Dedifferentiated amniotic fluid mesenchymal stem cell (primary cell): ENCODE measurements at regions not wholly inside any gene's neighbourhood (a gene's known extent, or its start where the extent isn't known, plus 50 kb on each side); places are given as distances from the start of the nearest gene placed in this dataset.
"Not testable (repeated sequence)": the region's sequence is repeated elsewhere in the genome, so short reads cannot be mapped to it uniquely, and the experiment has no call there.

Experiments
- DNase-seq: peaks from one replicate; pipeline ENCODE4 v3.0.0-alpha.2; 2016; ENCODE audit errors: extremely low spot score

- DNase-seq: no peak
Observed at GRCh38 chr14:35174342-35174741, 52.0 kb downstream of the PRORP start.

DNA sequence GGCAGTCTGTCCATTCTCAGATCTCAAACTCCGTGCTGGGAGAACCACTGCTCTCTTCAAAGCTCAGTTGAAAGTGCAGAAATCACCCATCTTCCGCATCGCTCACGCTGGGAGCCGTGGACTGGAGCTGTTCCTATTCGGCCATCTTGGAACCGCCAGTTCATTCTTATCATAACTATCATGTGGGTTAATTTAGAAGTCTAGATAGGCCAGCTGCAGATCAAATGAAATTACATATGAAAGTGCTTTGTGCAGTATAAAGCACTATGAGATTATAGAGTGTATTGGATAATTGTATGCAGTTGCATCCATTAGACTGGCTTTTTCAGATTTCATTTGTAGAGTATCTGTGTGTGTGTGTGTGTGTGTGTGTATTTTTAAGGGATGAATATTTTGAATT lies 57.8 kb downstream of the PRORP start:
- DNase-seq: no peak

DNA sequence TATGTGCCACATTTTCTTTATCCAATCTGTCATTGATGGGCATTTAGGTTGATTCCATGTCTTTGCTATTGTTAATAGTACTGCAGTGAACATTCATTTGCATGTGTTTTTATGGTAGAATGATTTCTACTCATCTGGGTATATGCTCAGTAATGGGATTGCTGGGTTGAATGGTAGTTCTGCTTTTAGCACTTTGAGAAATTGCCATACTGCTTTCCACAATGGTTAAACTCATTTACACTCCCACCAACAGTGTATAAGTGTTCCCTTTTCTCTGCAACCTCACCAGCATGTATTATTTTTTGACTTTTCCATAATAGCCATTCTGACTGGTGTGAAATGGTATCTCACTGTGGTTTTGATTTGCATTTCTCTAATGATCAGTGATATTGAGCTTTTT lies 62.5 kb downstream of the PRORP start:
- not testable (repeated sequence) for DNase-seq

GRCh38 chr14:35189422-35189821 lies 67.1 kb downstream of the PRORP start:
- no peak for DNase-seq

DNA sequence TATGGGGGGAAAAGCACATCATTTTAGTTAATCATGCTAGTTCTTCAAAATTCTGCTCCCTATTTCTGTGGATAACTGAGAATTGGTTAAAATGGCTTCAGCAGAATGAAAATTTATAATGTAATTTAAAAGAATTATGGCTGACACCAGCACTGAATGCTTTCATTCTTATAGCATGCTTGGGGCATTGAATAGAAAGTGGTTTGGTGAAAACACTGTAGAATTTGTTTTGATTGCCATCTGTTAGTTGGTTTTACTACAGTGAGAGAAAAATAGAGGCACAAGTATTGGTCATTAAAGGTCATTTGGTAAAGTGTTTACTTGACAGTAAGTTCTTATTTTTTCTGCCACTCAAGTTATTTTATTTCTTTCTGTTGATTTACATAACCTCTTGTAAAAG lies 70.8 kb downstream of the PRORP start:
- no peak for DNase-seq

- not testable (repeated sequence) for DNase-seq
Observed at GRCh38 chr14:35194183-35194582, 71.8 kb downstream of the PRORP start.

DNA sequence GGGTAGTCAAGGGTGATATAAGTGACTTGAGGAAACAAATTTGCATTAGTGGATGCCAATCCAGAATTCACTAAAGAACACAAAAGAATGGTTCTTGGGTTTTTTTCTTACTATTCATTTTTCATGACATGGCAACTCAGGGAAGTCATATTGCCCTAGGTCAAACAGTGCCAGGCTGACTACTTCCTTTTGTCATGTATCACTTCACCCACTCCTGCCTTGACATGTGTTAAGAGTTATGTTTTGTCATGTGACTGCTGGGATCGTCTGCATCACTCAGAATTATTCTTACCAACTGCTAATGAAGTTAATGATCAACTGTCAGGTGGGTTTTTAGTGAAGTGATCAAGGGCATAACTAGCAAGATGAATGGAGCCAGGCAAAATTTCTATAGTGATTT lies 74.2 kb downstream of the PRORP start:
- DNase-seq: no peak

DNA sequence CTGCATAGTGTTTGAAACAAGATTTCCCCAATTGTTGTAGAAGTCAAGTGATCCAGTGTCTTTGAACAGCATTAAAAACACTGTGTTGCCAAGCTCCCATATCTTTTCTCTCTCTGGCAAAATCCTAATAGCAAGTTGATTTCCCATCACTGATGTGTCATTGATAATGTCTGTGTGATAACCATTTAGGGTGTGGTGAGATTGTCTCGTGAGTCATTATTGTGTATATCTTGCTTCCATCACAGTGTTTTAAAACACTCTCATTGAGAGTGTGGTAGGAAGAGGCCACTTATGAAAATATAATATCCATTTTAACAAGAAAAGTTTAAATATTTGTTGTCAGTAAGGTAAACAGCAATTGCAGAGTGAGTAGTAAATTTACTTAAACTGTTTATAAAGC lies 74.7 kb downstream of the PRORP start:
- DNase-seq: no peak

- no peak for DNase-seq
Observed at GRCh38 chr14:35201066-35201465, 78.7 kb downstream of the PRORP start.

DNA sequence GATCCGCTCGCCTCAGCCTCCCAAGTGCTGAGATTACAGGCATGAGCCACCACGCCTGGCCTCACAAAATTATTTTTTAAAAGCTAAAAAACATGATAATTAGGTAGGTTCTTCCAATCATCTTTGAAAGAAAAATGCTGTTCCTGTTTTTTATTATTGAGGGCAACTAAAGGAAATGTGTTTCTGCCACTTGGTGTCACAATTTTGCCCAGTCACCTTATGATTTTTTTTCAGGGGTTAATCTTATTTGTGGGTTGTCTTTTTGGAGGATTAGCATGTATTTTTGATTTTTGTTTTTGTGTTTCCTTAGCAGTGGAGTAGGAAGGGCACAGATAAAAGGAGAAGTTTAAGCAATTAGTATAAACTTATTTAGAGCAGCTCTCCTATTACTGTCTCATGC lies 79.8 kb downstream of the PRORP start:
- no peak for DNase-seq

GRCh38 chr14:35205737-35206136 lies 83.4 kb downstream of the PRORP start:
- DNase-seq: no peak

DNA sequence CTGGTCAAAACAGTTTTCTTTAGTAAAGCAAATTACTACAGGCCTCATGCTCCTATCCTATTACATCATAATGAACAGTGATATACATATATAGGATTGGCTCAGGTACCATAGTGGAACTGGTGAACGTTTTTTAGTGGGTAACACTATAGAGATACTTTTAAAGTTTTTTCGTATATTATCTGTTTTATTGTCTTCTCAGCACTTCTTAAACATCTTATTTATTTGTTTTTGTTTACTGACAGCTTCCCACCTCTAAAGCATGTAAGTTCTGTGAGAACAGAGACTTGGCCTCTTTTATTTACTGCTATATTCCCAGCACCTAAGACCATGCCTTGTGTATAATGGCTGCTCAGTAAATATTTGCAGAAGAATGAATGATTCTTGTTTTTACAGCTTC lies 81.1 kb upstream of the PSMA6 start:
- no peak for DNase-seq

GRCh38 chr14:35212471-35213142 lies 79.6 kb upstream of the PSMA6 start:
- DNase-seq: no peak

- no peak for DNase-seq
Observed at GRCh38 chr14:35213143-35213788, 78.9 kb upstream of the PSMA6 start.

DNA sequence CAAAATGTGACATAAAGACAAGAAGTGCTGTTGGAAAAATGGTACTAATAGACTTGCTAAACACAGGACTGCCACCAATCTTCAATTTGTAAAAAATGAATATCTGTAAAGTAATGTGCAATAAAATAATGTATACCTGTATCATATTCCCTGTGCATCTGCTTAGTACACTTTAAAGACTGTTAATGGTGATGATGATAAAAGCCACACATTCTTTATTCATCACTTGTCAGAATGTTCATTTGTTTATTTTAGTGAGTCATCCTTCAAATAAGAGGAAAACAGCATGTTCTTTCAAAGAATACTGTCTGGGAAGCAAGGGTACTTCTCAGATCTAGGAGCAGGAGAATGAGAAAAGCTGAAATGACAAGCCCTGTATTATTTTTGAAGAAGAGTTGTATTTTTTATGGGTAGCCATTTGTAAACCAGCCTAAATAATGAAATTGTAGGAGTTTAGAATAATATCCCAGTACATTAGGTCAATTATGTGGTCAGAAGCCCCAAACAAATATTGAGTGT lies 78.3 kb upstream of the PSMA6 start:
- no peak for DNase-seq

DNA sequence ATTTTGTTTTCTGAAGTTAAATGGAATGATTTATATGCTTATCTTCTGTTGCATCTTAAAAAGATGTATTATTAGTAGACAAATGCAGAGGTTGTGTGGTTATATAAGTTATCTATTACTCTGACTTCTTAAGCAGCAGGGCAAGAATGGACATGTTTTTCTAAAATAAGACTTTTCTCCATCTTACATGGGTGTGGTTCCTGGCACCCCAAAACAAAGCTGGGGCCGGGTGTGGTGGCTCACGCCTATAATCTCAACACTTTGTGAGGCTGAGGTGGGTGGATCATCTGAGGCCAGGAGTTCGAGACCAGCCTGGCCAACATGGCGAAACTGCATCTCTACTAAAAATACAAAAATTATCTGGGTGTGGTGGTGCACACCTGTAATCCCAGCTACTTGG lies 77.8 kb upstream of the PSMA6 start:
- not testable (repeated sequence) for DNase-seq

DNA sequence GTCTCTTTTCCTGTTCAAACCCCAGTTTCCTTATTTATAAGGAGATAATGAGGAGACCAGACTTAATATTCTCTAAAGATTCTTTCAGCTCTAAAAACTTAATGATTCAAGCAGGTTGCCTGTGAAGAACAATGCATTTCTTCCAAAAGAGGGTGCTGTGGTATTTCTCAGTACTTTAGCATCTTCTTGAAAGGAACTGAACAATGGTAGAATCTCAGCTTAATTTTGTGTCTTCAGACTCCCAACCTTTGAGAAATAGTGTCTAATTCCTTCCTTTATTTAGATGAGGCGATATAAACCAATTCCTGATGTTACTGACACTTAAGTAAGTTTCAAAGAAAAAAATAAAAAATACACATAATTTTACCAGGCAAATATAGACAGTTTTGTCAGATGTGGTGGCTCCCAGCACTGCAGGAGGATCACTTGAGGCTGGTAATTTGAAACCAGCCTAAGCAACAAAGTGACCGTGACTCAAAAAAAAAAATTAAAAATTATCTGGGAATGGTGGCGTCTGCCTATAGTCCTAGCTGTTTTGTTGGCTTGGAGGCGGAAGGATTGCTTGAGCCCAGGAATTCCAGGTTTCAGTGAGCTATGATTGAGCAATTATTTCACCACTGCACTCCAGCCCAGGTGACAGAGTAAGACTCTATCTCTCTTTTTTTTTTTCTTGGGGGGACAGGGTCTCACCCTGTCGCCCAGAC lies 76.9 kb upstream of the PSMA6 start:
- DNase-seq: peak; percentile 62

GRCh38 chr14:35218176-35218575 lies 74.0 kb upstream of the PSMA6 start:
- not testable (repeated sequence) for DNase-seq

DNA sequence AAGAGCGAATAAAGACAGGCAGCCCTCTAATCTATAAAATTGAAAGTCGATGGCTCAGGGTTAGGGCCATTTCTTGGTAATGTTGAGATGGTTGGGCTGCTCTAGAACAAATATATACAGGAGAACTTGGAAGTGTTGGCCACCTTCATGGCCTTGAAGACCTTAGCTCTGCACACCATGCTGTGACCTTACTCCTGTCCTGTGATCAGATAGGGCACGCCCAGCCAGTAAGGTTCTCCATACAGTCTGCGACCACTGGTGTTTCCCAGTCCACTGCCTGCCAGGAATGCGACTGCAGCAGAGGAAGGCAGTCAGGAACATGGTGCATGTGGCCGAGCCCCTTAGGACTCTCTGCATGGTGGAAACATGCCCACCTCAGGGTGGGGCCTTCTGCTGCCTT lies 73.2 kb upstream of the PSMA6 start:
- no peak for DNase-seq

GRCh38 chr14:35220027-35220676 lies 72.0 kb upstream of the PSMA6 start:
- DNase-seq: no peak

DNA sequence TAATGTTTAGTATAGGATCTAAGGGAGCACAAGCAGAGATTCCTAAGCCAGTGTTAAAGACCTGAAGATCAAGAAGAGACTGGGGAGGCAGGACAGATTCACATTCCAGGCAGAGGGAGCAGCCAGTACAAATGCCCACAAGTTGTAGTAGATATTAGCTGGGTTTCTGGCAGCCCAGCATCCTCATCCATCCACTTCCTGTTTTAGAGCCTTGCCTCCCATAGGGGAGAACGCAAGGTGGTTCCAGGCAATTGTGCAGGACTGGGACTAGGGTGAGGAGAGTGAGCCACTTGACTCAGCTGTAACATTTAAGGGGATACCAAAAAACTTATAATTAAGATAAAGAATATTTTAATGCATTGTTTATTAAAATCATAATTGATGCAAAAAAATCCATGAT lies 71.3 kb upstream of the PSMA6 start:
- no peak for DNase-seq

GRCh38 chr14:35221462-35221861 lies 70.7 kb upstream of the PSMA6 start:
- DNase-seq: no peak
